Endothelial cell of umbilical vein (primary cell): ENCODE measurements at regions not wholly inside any gene's neighbourhood (a gene's known extent, or its start where the extent isn't known, plus 50 kb on each side); places are given as distances from the start of the nearest gene placed in this dataset.

Source experiments
- EZH2 ChIP-seq: IDR thresholded peaks from 2 replicates; pipeline ENCODE4 v1.6.1; 2012; ENCODE audit warnings: borderline replicate concordance, low read depth, mild to moderate bottlenecking, moderate library complexity, low read length, inconsistent platforms; ENCODE audit not compliant: severe bottlenecking
- GATA2 ChIP-seq: IDR thresholded peaks from 2 replicates; pipeline ENCODE4 v1.7.0; 2011; ENCODE audit warnings: low read depth, mild to moderate bottlenecking, moderate library complexity, mixed read lengths, low read length; ENCODE audit not compliant: insufficient read length, insufficient read depth
- POLR2AphosphoS5 ChIP-seq: IDR thresholded peaks from 2 replicates; pipeline ENCODE4 v1.6.1; 2012; ENCODE audit warnings: low read depth, mild to moderate bottlenecking, control low read depth, low read length, moderate library complexity; ENCODE audit not compliant: insufficient read depth
- TF ChIP-seq, protein P1 (sequence below), 2 donors: IDR thresholded peaks; 1 replicate in 1 of 2; 2 replicates in 1 of 2; pipeline ENCODE4 v1.5.1; 2011; ENCODE audit warnings: low read length in 2 of 2, mild to moderate bottlenecking in 2 of 2, moderate library complexity in 2 of 2, control low read depth in 1 of 2, inconsistent platforms in 1 of 2, low read depth in 1 of 2; ENCODE audit not compliant: insufficient read depth in 1 of 2; ENCODE audit errors: extremely low read depth in 1 of 2

- TF ChIP-seq POLR2AphosphoS5, result no peak
- TF ChIP-seq, protein P1, sequence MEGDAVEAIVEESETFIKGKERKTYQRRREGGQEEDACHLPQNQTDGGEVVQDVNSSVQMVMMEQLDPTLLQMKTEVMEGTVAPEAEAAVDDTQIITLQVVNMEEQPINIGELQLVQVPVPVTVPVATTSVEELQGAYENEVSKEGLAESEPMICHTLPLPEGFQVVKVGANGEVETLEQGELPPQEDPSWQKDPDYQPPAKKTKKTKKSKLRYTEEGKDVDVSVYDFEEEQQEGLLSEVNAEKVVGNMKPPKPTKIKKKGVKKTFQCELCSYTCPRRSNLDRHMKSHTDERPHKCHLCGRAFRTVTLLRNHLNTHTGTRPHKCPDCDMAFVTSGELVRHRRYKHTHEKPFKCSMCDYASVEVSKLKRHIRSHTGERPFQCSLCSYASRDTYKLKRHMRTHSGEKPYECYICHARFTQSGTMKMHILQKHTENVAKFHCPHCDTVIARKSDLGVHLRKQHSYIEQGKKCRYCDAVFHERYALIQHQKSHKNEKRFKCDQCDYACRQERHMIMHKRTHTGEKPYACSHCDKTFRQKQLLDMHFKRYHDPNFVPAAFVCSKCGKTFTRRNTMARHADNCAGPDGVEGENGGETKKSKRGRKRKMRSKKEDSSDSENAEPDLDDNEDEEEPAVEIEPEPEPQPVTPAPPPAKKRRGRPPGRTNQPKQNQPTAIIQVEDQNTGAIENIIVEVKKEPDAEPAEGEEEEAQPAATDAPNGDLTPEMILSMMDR (IDR thresholded peaks at IDR 0.05; ENCODE audit: extremely low read depth in 1 of 2, insufficient read depth in 1 of 2, low read depth in 1 of 2, low read length in 2 of 2), result no peak
- TF ChIP-seq EZH2, result no peak
- TF ChIP-seq GATA2, result no peak
These were observed 457.8 kb upstream of the FBXO33 start for GRCh38 chr14:39890026-39890425.
